ENCODE measurements at regions not wholly inside any gene's neighbourhood (a gene's known extent, or its start where the extent isn't known, plus 50 kb on each side); places are given as distances from the start of the nearest gene placed in this dataset.
"Not testable (repeated sequence)": the region's sequence is repeated elsewhere in the genome, so short reads cannot be mapped to it uniquely, and the experiment has no call there.

DNA sequence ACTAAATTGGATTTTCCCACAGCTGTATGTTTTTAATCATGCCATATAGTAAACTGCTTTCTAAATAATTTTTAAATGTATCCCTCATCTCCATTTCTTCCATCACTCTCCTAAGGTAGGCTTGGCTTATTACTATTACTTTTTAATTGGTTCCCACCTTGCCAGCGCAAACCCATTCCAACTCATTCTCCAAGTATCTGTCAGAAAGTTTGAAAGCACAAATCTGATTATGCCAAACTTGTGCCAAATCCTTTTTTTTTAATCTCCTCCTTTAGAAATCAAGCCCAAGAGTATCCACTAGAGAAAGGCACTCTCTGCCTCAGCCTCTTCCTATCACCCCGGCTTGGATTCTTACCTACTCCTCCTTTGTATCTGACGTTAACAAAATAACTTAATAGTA is 784.5 kb downstream of the TBL1XR1 start:
- no peak for DNase-seq

DNA sequence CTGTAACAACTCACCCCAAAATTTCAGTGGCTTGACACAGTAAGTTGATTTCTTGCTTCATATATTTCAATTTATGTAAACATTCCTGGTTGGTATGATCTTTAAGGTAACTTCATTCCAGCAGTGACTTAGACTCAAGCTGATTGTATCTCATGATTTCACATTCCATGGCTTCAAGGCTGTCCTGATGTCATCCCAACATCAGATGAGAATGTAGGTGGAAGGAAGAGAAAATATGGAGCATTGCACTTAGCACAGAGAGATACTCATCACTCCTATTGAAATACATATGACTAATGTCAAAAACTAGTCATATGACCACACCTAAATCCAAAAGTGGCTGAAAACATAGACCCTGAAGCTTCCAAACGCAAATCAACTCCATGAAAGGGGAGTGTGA is 793.8 kb downstream of the TBL1XR1 start:
- no peak for DNase-seq

DNA sequence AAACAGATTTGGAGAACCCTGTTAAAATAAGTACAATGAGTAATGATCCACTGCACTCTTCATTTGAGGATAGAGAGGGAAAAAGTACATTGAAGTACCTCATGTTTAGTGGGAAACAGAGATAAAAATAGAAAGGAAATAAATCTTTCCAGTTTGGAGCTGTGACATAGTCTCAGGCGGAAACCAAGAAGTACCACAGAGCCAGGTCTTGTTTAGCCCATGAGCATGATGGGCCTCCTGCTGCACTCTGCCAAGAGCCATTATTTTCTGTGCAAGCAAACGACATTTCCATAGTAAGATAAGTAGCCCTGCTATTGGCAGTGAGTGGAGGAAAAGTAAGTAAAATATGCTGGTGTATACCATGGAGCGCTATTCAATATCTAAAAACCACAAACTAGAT is 796.1 kb downstream of the TBL1XR1 start:
- DNase-seq, result no peak

DNA sequence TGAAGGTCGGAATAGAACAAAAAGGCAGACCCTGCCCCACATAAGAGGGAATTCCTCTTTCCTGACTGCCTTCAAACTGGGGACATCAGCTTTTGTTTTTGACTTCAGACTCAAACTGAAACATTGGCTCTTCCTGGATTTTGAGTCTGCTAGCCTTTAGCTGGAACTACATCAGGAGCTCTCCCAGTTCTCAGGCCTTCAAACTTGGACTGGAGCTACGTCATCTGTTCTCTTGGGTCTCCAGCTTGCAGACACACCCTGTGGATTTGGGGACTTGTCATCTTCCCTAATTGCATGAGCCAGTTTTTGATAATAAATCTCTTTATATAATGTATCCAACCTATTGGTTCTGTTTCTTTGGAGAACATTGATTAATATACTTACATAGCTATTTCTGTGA is 798.1 kb downstream of the TBL1XR1 start:
- no peak for DNase-seq

DNA sequence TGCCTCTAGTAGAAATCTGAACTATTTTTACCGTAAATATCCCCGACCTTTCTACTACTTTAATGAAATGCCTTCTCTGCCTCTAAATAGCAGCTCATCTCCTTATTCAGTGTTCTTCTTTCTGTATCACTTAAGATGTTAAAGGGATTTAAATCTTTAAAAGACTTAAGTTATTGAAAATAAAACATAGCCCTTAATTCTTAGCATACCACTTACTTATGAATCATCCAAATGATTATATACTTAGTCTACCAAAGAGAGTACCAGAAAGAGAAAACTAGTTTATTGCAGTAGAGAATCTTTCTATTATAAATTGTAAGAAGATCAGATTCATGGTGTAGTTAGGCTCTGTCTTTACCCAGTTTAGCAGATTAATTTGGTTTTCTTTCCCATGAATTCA is 802.0 kb downstream of the TBL1XR1 start:
- DNase-seq, result no peak

DNA sequence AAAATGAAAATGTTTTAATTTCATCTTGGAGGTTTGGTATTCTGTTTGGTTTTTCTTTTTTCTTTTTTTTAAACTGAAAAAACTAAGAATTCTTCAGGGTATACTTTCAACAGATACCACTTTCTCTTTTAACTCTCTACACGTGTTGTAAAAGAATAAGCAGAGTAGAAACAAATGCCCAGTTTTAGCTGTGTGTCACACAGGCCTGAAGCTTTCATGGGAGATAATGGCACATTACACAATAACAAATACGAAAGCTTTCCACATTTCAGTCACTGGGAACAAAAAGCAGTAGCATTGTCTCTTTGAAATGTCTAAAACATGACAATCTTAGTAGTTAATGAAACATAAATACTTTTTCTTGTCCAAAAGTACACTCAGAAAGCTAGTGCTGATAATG is 818.5 kb downstream of the TBL1XR1 start:
- no peak for DNase-seq

DNA sequence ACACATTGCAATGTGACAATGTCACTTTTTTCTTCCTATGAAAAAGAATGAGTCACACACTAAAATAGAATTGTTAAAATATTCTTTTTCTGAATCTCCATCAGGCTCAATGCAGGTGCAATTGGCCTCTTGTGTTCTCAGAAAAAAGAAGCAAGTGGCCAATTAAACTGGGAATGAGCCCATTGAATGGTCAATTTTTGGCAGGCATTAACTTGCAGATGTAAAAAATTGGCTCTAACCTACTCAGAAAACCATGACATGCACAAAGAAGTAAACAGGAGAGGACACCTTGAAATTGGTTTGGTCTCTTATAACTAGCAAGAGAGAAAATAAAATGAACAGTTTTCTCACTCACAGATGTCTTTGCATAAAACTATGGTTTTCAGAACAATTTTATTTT is 820.8 kb downstream of the TBL1XR1 start:
- no peak for DNase-seq

DNA sequence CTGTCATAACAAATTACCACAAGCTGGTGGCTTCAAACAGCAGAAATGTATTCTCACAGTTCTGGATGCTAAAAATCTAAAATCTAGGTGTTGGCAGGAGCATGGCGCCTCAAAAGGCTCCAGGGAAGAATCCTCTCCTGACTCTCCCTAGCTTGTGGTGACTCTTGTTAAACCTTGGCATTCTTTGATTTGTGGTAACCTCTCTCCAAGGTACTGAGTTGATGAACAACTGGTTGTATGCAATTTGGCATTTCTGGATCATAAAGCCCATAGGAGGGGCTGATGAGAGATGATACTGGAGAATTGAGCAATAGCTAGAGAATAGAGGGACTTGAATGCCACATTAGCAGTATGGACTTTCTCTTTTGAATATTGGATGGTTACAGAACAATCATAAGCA is 821.8 kb downstream of the TBL1XR1 start:
- no peak for DNase-seq

DNA sequence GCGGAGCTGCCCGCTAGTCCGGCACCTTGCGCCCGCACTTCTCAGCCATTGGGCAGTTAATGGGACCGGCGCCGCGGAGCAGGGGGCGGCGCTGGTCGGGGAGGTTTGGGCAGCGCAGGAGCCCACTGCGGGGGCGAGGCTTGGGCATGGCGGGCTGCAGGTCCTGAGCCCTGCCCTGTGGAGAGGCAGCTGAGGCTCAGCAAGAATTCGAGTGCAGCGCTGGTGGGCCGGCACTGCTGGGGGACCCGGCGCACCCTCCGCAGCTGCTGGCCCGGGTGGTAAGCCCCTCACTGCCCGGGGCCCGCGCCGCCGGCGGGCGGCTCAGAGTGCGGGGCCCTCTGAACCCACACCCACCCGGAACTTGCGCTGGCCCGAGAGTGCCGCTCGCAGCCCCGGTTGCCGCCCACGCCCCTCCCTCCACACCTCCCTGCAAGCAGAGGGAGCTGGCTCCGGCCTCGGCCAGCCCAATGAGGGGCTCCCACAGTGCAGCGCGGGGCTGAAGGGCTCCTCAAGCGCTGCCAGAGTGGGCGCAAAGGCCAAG is 835.0 kb downstream of the TBL1XR1 start:
- DNase-seq, result no peak

DNA sequence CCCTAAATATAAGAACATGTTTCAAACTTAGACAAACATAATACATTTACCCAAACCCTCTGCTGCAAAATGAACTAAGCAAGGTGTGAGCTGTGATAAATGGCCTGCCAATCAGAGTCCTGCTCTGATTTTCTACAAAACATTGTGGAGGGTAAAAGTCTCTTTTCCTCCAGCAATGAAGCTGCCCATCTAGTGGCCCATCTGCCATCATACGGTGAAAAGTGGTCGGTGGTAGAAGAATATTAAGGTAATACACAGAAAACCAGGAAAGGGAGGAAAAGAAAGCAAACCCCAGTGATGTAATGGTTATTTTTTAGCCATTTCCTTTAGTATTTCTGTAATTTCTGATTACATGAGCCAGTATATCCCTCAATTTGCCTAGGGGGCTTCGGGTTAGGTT is 838.1 kb downstream of the TBL1XR1 start:
- no peak for DNase-seq

DNA sequence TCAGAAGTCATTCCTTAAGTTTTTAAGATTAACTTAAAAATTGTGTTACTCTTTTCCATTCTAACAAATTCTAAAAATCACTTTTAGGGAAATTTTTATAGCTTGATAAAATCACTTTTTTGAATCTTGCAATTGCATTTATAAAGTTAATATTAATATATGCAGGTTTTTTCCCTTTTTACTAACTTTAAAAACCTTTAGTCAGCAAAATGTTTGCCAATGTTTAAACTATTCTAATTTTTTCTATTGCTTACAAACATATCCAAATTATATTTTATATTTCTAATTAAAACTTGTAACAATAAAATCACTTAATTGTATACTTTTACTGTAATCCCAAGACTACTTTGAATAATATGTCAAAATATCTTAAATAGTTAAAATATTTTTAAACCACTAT is 839.4 kb downstream of the TBL1XR1 start:
- no peak for DNase-seq

DNA sequence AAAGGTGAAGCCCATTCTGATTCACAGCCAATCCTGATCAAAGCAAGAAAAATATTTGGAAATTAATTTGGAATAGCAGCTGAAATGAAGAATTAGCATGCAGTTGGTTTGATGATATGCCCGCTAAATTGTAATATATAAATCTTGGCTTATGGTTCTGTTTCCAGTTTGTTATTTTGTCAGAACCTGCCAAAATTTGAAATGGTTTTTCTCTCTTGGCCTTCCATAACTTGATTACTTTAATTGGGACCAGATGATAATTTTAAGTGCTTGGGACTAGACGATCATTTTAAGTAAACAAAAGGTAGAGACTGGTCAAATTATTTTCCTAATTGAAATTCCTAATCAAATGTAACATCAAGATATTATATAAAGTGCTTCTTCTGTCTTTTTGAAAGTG is 842.4 kb downstream of the TBL1XR1 start:
- no peak for DNase-seq

DNA sequence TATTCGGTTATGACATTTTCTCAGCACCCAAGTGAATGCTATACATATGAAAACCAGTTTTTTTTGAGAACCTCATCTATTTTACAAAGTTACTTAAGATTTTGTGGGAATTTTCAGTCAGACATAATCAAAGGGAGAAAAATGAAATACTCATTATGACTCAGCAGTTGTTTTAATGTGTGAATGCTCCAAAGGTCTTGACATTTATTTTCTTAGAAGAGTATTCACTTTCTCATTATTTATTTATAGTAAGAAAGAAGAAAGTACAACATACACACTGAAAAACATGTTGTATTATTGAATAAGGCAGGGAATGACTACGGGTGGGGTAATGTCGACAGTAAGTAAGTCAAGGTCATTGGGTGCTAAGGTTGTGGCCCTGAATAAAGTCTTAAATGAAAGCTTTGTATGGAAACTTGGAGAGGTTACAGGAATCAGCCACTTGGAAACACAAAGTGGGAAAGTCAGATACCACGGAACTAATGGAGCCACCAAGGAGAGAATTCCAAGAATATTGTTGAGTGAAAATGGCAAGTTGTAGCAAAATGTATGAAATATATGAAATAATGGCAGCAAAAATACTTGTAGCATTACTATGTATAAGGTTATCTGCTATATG is 844.5 kb downstream of the TBL1XR1 start:
- DNase-seq, result no peak

DNA sequence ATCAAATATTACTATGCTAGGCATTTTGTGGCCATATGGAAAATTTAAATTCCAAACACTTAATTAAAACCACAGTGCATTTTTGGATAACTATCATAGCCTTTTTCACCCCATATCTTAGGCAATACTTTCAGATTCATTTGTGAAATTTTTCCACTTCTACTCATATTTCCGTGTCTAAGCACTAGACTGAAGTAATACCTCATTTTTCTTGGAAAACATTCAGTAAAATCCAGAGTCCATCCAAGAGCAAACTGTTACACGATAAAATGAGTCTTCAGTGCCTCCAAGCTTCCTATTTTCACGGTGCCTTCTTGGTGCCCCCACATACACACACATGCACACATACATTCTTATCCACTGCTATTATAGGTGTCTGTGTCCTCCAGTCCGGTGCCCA is 845.9 kb downstream of the TBL1XR1 start:
- DNase-seq, result no peak

DNA sequence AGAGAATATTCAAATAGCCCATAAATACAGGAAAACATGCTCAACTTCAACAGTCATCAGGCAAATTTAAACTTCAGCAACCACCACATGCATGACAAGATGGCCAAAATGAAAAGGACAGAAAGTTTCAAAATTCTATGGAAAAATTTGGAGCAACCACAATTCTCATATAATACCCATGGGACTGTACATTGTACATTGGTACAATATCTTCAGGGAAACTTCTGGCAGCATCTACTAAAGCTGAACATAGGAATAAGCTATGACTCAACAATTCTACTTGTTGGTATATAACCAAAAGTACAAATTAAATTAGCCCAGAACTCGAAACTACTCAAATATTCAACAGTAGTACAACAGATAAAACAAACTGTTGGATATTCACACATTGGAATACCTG is 847.6 kb downstream of the TBL1XR1 start:
- DNase-seq, result no peak

DNA sequence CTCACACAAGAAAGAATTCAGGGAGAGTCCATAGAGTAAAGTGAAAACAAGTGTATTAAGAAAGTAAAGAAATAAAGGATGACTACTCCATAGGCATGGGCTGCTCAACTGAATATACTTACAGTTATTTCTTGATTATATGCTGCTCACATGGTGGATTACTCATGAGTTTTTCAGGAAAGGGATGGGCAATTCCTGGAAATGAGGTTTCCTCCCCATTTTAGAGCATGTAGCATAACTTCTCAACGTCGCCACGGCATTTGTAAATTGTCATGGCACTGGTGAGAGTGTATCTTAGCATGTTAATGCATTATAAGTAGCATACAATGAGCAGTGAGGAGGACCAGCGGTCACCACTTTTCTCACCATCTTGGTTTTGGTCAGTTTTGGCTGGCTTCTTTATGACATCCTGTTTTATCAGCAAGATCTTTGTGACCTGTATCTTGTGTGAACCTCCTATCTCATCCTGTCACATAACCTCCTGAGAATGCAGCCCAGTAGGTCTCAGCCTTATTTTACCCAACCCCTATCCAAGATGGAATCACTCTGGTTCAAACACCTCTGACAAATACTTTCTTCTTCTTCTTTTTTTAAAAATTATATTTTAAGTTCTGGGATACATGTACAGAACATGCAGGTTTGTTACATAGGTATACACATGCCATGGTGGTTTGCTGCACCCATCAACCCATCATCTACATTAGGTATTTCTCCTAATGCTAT is 849.7 kb downstream of the TBL1XR1 start:
- DNase-seq, result no peak

DNA sequence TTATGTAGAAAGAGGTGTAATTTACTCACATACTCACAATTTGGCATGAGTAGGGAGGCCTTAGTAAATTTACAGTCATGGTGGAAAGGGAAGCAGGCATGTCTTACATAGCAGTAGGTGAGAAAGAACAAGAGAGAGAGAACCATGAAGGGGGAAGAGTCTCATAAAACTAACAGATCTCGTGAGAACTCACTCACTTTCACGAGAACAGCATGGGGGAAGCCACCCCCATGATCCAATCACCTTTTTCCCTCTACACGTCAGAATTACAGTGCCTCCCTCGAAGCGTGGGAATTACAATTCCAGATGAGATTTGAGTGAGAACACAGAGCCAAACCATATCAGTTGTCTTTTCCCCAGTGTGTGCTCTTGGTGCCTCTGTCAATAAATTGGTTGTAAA is 855.3 kb downstream of the TBL1XR1 start:
- DNase-seq, result no peak

DNA sequence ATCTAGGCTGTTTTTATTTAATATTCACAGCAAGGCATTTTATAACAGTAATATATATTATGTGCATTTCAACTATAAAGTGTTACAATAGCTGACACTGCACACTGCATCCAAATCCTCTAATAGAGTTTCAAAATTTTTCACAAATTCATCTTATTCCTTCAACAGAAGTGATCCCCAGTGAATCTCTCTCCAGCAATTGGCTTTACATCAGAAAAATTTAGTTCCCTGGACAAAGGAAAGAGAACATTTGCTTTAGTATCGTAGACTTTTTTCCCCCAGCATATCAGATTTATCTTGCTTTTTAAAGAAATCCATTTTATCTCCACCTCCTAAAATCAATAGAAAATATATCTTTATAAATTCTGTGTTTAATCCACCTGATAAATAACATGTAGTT is 868.6 kb downstream of the TBL1XR1 start:
- DNase-seq, result no peak

DNA sequence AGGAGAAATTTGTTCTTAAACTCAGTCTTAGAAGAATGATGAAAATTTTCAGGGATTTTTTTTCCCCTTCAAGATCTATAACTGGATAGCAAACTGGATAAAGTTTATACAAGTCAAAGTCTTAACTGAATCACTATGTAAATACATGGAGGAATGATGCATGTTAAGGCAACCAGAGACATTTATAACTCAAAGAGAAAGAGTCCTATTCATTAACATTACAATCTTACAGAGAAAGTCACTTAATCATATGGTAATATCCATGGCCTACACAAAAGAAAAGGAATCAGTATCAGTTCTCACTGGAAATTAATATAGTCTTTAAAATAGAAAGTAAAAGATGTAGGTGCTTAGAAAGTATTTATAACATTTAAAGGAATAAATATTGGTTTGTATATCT is 869.1 kb downstream of the TBL1XR1 start:
- no peak for DNase-seq

DNA sequence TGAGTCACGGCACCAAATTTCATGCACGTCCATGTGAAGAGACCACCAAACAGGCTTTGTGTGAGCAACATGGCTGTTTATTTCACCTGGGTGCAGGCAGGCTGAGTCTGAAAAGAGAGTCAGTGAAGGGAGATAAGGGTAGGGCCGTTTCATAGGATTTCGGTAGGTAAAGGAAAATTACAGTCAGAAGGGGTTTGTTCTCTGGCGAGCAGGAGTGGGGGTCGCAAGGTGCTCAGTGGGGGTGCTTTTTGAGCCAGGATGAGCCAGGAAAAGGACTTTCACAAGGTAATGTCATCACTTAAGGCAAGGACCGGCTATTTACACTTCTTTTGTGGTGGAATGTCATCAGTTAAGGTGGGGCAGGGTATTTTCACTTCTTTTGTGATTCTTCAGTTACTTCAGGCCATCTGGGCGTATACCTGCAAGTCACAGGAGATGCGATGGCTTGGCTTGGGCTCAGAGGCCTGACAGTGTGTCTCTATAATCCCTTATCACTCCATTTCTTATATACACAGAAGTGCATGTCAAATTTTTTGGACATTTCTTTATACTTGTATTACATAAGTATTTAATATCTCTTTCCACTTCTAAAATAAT is 870.3 kb downstream of the TBL1XR1 start:
- DNase-seq, result not testable (repeated sequence)

DNA sequence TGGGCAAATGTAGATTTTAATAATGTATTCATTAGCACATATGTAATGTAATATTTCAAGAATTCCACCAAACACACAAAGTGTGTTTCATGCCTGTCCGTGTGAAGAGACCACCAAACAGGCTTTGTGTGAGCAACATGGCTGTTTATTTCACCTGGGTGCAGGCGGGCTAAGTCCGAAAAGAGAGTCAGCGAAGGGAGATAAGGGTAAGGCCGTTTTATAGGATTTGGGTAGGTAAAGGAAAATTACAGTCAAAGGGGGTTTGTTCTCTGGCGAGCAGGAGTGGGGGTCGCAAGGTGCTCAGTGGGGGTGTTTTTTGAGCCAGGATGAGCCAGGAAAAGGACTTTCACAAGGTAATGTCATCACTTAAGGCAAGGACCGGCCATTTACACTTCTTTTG is 875.8 kb downstream of the TBL1XR1 start:
- DNase-seq, result not testable (repeated sequence)

DNA sequence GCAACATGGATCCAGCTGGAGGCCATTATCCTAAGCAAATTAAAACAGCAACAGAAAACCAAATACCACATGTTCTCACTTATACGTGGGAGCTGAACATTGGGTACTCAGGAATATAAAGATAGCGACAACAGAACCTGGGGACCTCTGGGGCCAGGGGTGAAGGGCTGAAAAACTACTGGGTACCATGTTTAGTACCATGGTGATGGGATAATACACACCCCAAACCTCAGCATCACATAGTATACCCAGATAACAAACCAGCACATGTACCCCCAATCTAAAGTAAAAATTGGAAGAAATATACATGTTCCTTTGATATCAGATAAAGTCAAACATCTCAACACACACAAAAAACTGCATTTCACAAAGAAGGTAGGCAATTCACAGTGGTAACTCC is 876.2 kb downstream of the TBL1XR1 start:
- no peak for DNase-seq

DNA sequence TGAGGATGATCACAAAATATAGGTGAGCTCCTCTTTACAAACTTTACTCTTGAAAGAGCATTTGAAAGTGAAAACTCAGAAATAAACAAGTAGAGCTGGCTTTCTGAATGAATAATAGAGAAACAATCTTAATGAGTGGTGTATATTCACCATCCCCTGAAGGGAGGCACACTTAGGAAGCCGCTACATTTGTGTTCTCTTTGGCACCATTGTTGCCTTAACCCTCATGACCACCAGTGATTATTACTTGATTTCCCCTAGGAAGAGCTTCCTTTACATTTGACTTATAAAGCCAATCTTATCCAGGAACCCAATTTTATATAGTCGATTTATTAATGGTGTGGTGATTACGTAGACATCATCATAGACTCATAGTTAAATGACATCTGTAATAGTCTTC is 883.9 kb downstream of the TBL1XR1 start:
- no peak for DNase-seq

DNA sequence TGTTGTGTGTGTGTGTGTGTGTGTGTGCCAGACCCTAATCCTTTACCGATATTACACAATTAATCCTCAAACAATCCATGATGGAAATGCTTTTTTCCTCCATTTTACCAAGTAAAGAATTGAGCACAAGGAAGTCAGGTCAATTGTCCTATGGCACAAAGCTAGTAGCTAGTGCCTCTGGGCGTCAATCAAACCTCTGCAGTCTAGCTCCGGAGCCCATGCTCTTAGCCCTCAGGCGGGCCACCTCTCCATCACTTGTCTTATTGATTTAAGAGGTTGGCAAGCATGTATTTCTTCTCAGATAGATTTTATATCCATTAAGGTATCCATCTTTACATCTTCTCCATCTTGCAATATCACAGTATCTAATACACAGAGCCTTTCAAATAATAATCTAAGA is 886.6 kb downstream of the TBL1XR1 start:
- no peak for DNase-seq

All from activated CD4-positive, alpha-beta T cell treated with anti-CD3 and anti-CD28 coated beads, Interleukin-2, amount 50 U/mL, for 1 hour (primary cell).